ENCODE measurements at regions not wholly inside any gene's neighbourhood (a gene's known extent, or its start where the extent isn't known, plus 50 kb on each side); places are given as distances from the start of the nearest gene placed in this dataset.

- TF ChIP-seq L3MBTL2 (IDR thresholded peaks at IDR 0.05), result 0 out of 2 replicates have a peak, but pooled peaks have one; percentile 25
- peak; percentile 53; the same call in 1 of the 2 replicates for TF ChIP-seq CBFA2T3 (IDR thresholded peaks at IDR 0.05)
- no peak for TF ChIP-seq MAZ (CRISPR knock-in tag; conservative IDR thresholded peaks at IDR 0.05 in 1 of 2, IDR thresholded peaks at IDR 0.05 in 1 of 2)
- TF ChIP-seq CBX2 (IDR thresholded peaks at IDR 0.05; ENCODE audit: insufficient read depth, low read length, poor library complexity, severe bottlenecking), result no peak
- TF ChIP-seq, protein P1, sequence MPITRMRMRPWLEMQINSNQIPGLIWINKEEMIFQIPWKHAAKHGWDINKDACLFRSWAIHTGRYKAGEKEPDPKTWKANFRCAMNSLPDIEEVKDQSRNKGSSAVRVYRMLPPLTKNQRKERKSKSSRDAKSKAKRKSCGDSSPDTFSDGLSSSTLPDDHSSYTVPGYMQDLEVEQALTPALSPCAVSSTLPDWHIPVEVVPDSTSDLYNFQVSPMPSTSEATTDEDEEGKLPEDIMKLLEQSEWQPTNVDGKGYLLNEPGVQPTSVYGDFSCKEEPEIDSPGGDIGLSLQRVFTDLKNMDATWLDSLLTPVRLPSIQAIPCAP (CRISPR knock-in tag; IDR thresholded peaks at IDR 0.05; ENCODE audit: borderline replicate concordance), result no peak
- no peak for TF ChIP-seq ARID3A (IDR thresholded peaks at IDR 0.05; ENCODE audit: borderline replicate concordance, low read depth, low read length)
- TF ChIP-seq TSHZ1 (CRISPR knock-in tag; IDR thresholded peaks at IDR 0.05), result no peak
- TF ChIP-seq, protein P2, sequence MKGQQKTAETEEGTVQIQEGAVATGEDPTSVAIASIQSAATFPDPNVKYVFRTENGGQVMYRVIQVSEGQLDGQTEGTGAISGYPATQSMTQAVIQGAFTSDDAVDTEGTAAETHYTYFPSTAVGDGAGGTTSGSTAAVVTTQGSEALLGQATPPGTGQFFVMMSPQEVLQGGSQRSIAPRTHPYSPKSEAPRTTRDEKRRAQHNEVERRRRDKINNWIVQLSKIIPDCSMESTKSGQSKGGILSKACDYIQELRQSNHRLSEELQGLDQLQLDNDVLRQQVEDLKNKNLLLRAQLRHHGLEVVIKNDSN (CRISPR knock-in tag; IDR thresholded peaks at IDR 0.05), result no peak
- peak; percentile 31 for TF ChIP-seq CBFA2T2 (conservative IDR thresholded peaks at IDR 0.05)
- TF ChIP-seq, protein P3, sequence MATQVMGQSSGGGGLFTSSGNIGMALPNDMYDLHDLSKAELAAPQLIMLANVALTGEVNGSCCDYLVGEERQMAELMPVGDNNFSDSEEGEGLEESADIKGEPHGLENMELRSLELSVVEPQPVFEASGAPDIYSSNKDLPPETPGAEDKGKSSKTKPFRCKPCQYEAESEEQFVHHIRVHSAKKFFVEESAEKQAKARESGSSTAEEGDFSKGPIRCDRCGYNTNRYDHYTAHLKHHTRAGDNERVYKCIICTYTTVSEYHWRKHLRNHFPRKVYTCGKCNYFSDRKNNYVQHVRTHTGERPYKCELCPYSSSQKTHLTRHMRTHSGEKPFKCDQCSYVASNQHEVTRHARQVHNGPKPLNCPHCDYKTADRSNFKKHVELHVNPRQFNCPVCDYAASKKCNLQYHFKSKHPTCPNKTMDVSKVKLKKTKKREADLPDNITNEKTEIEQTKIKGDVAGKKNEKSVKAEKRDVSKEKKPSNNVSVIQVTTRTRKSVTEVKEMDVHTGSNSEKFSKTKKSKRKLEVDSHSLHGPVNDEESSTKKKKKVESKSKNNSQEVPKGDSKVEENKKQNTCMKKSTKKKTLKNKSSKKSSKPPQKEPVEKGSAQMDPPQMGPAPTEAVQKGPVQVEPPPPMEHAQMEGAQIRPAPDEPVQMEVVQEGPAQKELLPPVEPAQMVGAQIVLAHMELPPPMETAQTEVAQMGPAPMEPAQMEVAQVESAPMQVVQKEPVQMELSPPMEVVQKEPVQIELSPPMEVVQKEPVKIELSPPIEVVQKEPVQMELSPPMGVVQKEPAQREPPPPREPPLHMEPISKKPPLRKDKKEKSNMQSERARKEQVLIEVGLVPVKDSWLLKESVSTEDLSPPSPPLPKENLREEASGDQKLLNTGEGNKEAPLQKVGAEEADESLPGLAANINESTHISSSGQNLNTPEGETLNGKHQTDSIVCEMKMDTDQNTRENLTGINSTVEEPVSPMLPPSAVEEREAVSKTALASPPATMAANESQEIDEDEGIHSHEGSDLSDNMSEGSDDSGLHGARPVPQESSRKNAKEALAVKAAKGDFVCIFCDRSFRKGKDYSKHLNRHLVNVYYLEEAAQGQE (IDR thresholded peaks at IDR 0.05; ENCODE audit: borderline replicate concordance), result no peak
- TF ChIP-seq, protein P3 (CRISPR knock-in tag; IDR thresholded peaks at IDR 0.05; ENCODE audit: low read depth), result no peak
- TF ChIP-seq TCFL5 (CRISPR knock-in tag; conservative IDR thresholded peaks at IDR 0.05), result no peak
These were observed 63.4 kb upstream of the PPP2R5A start (continued) for GRCh38 chr1:212221801-212222200.
